CD4-positive, alpha-beta T cell treated with Interleukin-4 for 1 hour (primary cell): ENCODE measurements at regions not wholly inside any gene's neighbourhood (a gene's known extent, or its start where the extent isn't known, plus 50 kb on each side); places are given as distances from the start of the nearest gene placed in this dataset.
A peak's percentile ranks its signal among the peaks of the same experiment; 100 is the strongest.

Experiments used
- DNase-seq, 2 donors: peaks; one replicate each; pipeline ENCODE4 v3.0.0-alpha.2; 2020 to 2022

- no peak for DNase-seq
Measured at GRCh38 chr12:97989366-97989940, 525.9 kb upstream of the TMPO start.

- no peak for DNase-seq
Measured at GRCh38 chr12:97994746-97995484, 520.5 kb upstream of the TMPO start.

- DNase-seq, result no peak
Measured at GRCh38 chr12:97995559-97995958, 519.8 kb upstream of the TMPO start.

- no peak for DNase-seq
Measured at GRCh38 chr12:98001430-98001829, 514.0 kb upstream of the TMPO start.

GRCh38 chr12:98002887-98003493, 512.4 kb upstream of the TMPO start:
- DNase-seq, result peak in 1 of 2 donors; percentile 6

GRCh38 chr12:98007963-98008362, 507.4 kb upstream of the TMPO start:
- no peak for DNase-seq

GRCh38 chr12:98013560-98013959, 501.8 kb upstream of the TMPO start:
- DNase-seq, result no peak

- DNase-seq, result no peak
Measured at GRCh38 chr12:98018836-98019235, 496.6 kb upstream of the TMPO start.

GRCh38 chr12:98020376-98020775, 495.0 kb upstream of the TMPO start:
- no peak for DNase-seq

- DNase-seq, result no peak
Measured at GRCh38 chr12:98022961-98023360, 492.4 kb upstream of the TMPO start.

GRCh38 chr12:98037401-98038140, 477.8 kb upstream of the TMPO start:
- DNase-seq, result no peak

GRCh38 chr12:98042668-98043067, 472.7 kb upstream of the TMPO start:
- no peak for DNase-seq

GRCh38 chr12:98045395-98045794, 470.0 kb upstream of the TMPO start:
- no peak for DNase-seq

GRCh38 chr12:98048326-98048725, 467.1 kb upstream of the TMPO start:
- DNase-seq, result no peak

- DNase-seq, result no peak
Measured at GRCh38 chr12:98053202-98053601, 462.2 kb upstream of the TMPO start.

- no peak for DNase-seq
Measured at GRCh38 chr12:98057701-98058100, 457.7 kb upstream of the TMPO start.

- DNase-seq, result no peak
Measured at GRCh38 chr12:98058213-98058612, 457.2 kb upstream of the TMPO start.

- DNase-seq, result no peak
Measured at GRCh38 chr12:98058838-98059237, 456.6 kb upstream of the TMPO start.

GRCh38 chr12:98059659-98060343, 455.6 kb upstream of the TMPO start:
- no peak for DNase-seq

GRCh38 chr12:98060411-98060810, 455.0 kb upstream of the TMPO start:
- no peak for DNase-seq

GRCh38 chr12:98062464-98063245, 452.7 kb upstream of the TMPO start:
- DNase-seq, result no peak

GRCh38 chr12:98064501-98064900, 450.9 kb upstream of the TMPO start:
- DNase-seq, result no peak
